ENCODE measurements at regions not wholly inside any gene's neighbourhood (a gene's known extent, or its start where the extent isn't known, plus 50 kb on each side); places are given as distances from the start of the nearest gene placed in this dataset.

- no peak overlapping the region for H3K4me3 ChIP-seq
- no peak for TF ChIP-seq CTCF (IDR thresholded peaks at IDR 0.05)
- no peak for TF ChIP-seq POLR2A (IDR thresholded peaks at IDR 0.05)
- no peaks in the 10 kb centered on the region for H3K9me3 ChIP-seq
- DNase-seq (no peak), ATAC-seq (no peak)
- 26 to 42% (median 30%) methylated on average over 2 of the region's 2 CpGs for WGBS, 4 donors
- H3K27me3 ChIP-seq = no peaks in the 10 kb centered on the region
- intact Hi-C loops (cut with DNase I) = no loop called here
- H3K4me1 ChIP-seq = no peaks in the 10 kb centered on the region
- no peak overlapping the region for H3K27ac ChIP-seq
- no peaks in the 10 kb centered on the region for H3K36me3 ChIP-seq
These were observed 719.3 kb upstream of the ZNF608 start for GRCh38 chr5:125465703-125466102.

GRCh38 chr5:125467222-125467621, 720.8 kb upstream of the ZNF608 start:
- Histone ChIP-seq H3K27ac (no peak overlapping the region), H3K4me1 (no peaks in the 10 kb centered on the region), H3K9me3 (no peaks in the 10 kb centered on the region), H3K27me3 (no peaks in the 10 kb centered on the region), H3K4me3 (no peak overlapping the region), H3K36me3 (no peaks in the 10 kb centered on the region)
- no peak for TF ChIP-seq POLR2A (IDR thresholded peaks at IDR 0.05)
- TF ChIP-seq CTCF (IDR thresholded peaks at IDR 0.05) = no peak
- ATAC-seq (no peak), DNase-seq (no peak)
- intact Hi-C loops (cut with DNase I) = no loop called here
- WGBS, 4 donors = 94 to 100% (median 99%) methylated on average over 1 of the region's 1 CpG

GRCh38 chr5:125470280-125470902, 724.0 kb upstream of the ZNF608 start:
- no peak for DNase-seq
- Histone ChIP-seq H3K4me1 (no peaks in the 10 kb centered on the region), H3K27ac (no peak overlapping the region), H3K36me3 (no peaks in the 10 kb centered on the region), H3K9me3 (no peaks in the 10 kb centered on the region), H3K27me3 (no peaks in the 10 kb centered on the region), H3K4me3 (no peak overlapping the region)
- intact Hi-C loops (cut with DNase I) = no loop called here
- TF ChIP-seq POLR2A (IDR thresholded peaks at IDR 0.05) (no peak), CTCF (IDR thresholded peaks at IDR 0.05) (no peak)
- no peak for ATAC-seq
- WGBS, 4 donors = 82 to 87% (median 85%) methylated on average over 2 of the region's 2 CpGs

- Histone ChIP-seq H3K27me3 (no peaks in the 10 kb centered on the region), H3K9me3 (no peaks in the 10 kb centered on the region)
These were observed 730.6 kb upstream of the ZNF608 start for GRCh38 chr5:125476901-125477585.

More at GRCh38 chr5:125476901-125477585, 730.6 kb upstream of the ZNF608 start:
- ATAC-seq = no peak
- intact Hi-C loops (cut with DNase I) = no loop called here
- no peak for TF ChIP-seq CTCF (IDR thresholded peaks at IDR 0.05)
- TF ChIP-seq POLR2A (IDR thresholded peaks at IDR 0.05) = no peak
- 66 to 77% (median 74%) methylated on average over 3 of the region's 3 CpGs for WGBS, 4 donors
- no peak for DNase-seq
- Histone ChIP-seq H3K36me3 (no peaks in the 10 kb centered on the region), H3K4me3 (no peak overlapping the region), H3K27ac (no peak overlapping the region), H3K4me1 (no peaks in the 10 kb centered on the region)
